ENCODE measurements at regions not wholly inside any gene's neighbourhood (a gene's known extent, or its start where the extent isn't known, plus 50 kb on each side); places are given as distances from the start of the nearest gene placed in this dataset.

- TF ChIP-seq POLR2AphosphoS5 (IDR thresholded peaks at IDR 0.05) (no peak), POLR2A (IDR thresholded peaks at IDR 0.05) (no peak)
- TF ChIP-seq, protein P1, sequence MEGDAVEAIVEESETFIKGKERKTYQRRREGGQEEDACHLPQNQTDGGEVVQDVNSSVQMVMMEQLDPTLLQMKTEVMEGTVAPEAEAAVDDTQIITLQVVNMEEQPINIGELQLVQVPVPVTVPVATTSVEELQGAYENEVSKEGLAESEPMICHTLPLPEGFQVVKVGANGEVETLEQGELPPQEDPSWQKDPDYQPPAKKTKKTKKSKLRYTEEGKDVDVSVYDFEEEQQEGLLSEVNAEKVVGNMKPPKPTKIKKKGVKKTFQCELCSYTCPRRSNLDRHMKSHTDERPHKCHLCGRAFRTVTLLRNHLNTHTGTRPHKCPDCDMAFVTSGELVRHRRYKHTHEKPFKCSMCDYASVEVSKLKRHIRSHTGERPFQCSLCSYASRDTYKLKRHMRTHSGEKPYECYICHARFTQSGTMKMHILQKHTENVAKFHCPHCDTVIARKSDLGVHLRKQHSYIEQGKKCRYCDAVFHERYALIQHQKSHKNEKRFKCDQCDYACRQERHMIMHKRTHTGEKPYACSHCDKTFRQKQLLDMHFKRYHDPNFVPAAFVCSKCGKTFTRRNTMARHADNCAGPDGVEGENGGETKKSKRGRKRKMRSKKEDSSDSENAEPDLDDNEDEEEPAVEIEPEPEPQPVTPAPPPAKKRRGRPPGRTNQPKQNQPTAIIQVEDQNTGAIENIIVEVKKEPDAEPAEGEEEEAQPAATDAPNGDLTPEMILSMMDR (IDR thresholded peaks at IDR 0.05): no peak
Observed at GRCh38 chr14:30290001-30290400, 269.0 kb upstream of the G2E3 start.

Measured in upper lobe of left lung (tissue), 4 donors.